WI38 (cell line): ENCODE measurements at regions not wholly inside any gene's neighbourhood (a gene's known extent, or its start where the extent isn't known, plus 50 kb on each side); places are given as distances from the start of the nearest gene placed in this dataset.

Experiments used
- H3K4me3 ChIP-seq: 2 replicates; pipeline ENCODE4 v1.5.1; 2011; ENCODE audit warnings: low read depth, mild to moderate bottlenecking, control low read depth, low read length
- TF ChIP-seq, protein P1 (sequence below): IDR thresholded peaks from 2 replicates; pipeline ENCODE4 v1.5.1; 2012; ENCODE audit warnings: low read depth, mild to moderate bottlenecking, control low read depth, low read length

DNA sequence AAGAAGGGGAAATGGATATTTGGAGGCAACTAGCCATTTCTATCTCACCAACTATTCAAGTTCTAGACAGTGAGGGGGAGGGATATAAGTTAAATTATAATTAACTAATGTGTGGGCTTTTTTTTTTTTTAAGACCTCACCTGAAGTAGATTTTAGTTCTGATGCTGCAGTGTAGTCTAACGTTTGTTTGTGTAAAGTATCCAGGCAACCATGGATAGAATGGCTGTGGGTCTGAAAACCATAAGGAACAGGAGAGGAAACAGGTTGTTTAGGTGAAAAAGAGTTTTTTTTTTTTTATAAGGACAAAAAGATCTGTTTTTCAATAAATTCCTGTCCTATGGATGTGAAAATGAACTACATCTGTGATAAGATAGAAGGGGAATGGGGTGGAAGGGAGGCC lies 262.4 kb upstream of the PLET1 start:
- TF ChIP-seq, protein P1, sequence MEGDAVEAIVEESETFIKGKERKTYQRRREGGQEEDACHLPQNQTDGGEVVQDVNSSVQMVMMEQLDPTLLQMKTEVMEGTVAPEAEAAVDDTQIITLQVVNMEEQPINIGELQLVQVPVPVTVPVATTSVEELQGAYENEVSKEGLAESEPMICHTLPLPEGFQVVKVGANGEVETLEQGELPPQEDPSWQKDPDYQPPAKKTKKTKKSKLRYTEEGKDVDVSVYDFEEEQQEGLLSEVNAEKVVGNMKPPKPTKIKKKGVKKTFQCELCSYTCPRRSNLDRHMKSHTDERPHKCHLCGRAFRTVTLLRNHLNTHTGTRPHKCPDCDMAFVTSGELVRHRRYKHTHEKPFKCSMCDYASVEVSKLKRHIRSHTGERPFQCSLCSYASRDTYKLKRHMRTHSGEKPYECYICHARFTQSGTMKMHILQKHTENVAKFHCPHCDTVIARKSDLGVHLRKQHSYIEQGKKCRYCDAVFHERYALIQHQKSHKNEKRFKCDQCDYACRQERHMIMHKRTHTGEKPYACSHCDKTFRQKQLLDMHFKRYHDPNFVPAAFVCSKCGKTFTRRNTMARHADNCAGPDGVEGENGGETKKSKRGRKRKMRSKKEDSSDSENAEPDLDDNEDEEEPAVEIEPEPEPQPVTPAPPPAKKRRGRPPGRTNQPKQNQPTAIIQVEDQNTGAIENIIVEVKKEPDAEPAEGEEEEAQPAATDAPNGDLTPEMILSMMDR: no peak

DNA sequence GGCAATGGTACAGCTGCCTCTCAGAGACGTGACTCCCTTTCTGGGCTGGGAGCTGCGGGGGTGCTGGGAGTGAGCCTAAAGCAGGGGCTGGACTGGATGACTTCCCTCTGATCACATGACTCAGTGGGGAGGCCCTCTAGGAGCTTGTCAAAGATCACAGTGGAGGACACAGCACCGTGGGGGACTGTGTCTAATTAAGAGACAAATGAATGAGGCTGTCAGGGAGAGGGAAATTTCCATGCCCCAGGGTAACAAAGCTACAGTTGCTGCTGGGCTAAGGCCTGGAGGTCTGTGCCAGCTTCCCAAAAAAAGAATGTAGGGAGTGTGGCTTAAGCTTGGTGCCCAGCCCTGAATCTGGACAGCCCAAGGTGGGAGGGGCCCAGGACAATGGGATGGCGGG lies 262.8 kb upstream of the PLET1 start:
- H3K4me3 ChIP-seq: no peak overlapping the region
- TF ChIP-seq, protein P1: no peak

More for the DNA sequence above, 262.4 kb upstream of the PLET1 start:
- no peak overlapping the region for H3K4me3 ChIP-seq

DNA sequence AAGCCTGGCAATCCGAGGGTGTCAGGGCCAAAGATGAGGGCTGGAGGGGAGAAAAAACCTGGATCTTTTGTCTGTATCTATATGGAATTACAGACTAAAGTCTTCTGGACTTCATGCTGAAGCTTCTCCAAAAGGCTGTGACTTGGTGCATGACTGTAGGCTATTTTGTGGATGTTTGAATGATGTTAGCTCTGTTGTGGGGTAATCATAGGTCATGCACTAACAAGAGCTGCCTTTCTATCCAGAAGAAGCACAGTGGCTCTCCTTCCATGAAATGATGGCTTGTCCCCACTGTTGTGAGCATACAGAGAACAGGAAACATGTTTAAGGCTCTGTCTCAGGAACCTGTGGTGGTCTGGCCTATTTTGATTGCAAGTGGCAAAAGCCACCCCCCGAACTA lies 263.3 kb upstream of the PLET1 start:
- no peak overlapping the region for H3K4me3 ChIP-seq
- TF ChIP-seq, protein P1: no peak

DNA sequence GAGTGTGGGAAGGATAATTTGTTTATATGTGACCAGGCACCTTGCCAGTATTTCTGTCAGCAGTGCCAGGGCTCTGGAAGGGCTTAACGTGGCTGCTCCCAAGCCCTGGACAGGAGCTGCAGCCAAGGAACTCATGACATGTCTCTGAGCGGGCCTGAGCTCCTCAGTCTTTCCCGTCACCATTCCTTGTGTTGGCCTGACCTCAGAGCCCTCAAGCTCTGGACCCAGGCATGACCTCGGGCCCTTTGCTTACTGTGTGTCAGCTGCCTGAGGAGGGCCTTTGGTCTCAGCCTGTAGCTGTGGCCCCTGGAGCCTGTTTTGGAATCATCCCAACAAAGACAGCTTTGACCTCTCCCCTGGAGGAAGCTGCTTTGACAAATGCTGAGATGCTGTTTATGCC lies 264.1 kb upstream of the PLET1 start:
- H3K4me3 ChIP-seq: no peak overlapping the region
- TF ChIP-seq, protein P1: no peak

DNA sequence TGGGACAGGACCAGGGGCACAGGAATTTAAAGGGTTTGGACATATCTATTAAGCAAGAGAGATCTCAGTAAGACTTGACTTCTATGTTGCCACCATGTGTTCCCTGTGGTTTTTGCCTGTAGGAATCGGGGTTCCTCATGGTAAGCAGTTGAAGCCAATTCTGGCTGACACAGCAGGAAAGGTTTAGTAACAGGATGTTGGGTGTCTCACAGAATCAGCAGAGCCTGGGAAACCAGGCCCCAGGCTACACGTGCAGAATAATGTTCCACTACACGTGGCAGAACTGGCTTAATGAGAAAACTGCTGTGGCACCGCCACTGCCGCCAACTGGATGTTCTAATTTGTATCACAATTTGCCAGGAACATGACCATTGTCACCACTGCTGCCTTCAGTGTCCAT lies 264.6 kb upstream of the PLET1 start:
- H3K4me3 ChIP-seq: no peak overlapping the region
- TF ChIP-seq, protein P1: no peak

DNA sequence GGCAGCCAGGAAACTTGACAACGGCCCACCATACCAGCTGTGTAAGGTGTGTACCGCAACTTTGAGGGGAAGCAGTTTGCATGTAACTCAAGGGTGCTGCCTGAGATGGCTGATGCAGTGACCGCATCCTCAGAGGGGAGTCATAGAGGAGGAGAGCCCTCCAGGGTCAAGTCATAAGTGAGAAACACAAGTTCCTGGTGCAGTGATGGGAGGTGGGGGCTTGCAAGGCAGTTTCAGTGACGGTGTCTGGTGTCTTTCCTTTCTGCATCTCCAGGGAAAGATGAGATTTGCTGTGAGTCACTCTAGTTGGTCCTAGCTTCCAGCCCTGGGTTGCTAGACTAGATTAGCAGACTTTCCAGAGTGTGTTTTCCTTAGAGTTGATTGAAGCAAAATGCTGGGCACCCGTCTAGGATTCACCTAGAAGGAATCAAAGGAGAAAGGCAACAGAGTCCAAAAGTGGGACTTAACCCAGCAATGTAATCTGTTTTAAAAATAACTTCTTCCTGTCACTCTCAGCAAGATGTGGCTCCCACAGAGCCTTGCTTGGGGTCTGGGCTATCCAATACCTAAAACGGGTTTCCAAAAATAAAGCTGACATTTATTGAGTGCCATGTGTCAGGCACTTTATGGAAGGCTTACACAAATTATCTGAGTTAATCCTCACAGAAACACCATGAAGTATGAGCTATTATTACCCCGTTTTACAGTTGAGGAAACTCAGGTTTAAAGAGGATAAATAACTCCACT lies 265.4 kb upstream of the PLET1 start:
- H3K4me3 ChIP-seq: no peak overlapping the region
- TF ChIP-seq, protein P1: no peak

DNA sequence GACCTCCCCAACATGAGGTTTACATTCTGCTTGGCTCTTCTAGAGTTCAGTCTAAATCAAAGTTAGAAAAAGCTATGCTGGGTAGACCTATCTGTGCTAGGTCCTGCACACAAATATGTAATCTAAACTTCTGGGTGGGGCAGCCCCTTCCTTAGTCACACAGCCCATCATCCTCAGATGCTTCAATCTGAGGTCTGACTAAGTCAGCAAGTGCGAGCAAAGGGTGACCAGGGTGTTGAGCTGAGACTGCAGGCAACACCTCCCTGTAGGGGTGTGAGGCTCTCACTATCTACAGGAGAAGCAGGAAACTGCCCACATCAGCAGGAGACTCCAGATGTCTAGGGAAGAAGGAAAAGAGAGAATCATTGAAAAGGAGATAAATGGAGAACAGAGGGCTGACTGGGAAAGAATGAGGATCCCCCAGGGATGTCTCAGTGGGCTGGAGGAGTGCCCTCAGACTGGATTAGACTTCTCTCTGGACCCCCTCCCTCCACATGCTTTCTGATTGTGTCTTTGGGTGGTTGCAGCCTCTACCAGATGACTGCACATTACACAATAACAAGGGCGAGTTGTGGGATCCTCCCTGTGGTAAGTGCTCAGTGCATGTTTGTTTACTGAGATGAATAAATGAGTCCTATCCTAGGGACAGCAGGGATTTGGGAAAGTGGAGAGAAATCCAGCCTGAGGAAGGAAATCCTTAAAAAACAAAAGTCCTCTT lies 266.2 kb upstream of the PLET1 start:
- TF ChIP-seq, protein P1: no peak

More for the DNA sequence above, 266.2 kb upstream of the PLET1 start:
- no peak overlapping the region for H3K4me3 ChIP-seq
